ENCODE measurements at regions not wholly inside any gene's neighbourhood (a gene's known extent, or its start where the extent isn't known, plus 50 kb on each side); places are given as distances from the start of the nearest gene placed in this dataset.

DNA sequence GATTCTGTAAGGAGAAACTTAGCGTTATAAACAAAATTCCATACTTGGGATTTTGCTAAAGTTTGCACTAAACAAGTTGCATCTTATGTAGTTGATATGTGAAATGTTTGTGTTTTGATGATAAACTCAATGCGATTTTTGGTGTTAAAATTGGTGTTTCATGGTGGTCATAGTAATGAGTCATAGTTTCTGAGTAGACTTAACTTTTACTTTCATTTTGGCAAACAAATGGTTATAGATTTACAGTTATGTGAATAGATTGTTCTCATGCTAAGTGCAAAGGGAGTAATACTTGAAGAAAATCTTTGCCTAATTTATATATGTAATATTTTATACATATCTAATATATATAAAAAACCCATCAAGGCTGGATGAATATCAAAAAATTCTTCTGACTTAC, 107.3 kb upstream of the ELAVL2 start:
- TF ChIP-seq, protein P1, sequence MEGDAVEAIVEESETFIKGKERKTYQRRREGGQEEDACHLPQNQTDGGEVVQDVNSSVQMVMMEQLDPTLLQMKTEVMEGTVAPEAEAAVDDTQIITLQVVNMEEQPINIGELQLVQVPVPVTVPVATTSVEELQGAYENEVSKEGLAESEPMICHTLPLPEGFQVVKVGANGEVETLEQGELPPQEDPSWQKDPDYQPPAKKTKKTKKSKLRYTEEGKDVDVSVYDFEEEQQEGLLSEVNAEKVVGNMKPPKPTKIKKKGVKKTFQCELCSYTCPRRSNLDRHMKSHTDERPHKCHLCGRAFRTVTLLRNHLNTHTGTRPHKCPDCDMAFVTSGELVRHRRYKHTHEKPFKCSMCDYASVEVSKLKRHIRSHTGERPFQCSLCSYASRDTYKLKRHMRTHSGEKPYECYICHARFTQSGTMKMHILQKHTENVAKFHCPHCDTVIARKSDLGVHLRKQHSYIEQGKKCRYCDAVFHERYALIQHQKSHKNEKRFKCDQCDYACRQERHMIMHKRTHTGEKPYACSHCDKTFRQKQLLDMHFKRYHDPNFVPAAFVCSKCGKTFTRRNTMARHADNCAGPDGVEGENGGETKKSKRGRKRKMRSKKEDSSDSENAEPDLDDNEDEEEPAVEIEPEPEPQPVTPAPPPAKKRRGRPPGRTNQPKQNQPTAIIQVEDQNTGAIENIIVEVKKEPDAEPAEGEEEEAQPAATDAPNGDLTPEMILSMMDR (IDR thresholded peaks at IDR 0.05), result no peak
- no peak for TF ChIP-seq POLR2A (IDR thresholded peaks at IDR 0.05)

Measured in esophagus squamous epithelium (tissue), 4 donors.